ENCODE measurements at regions not wholly inside any gene's neighbourhood (a gene's known extent, or its start where the extent isn't known, plus 50 kb on each side); places are given as distances from the start of the nearest gene placed in this dataset.
"Not testable (repeated sequence)": the region's sequence is repeated elsewhere in the genome, so short reads cannot be mapped to it uniquely, and the experiment has no call there.

DNA sequence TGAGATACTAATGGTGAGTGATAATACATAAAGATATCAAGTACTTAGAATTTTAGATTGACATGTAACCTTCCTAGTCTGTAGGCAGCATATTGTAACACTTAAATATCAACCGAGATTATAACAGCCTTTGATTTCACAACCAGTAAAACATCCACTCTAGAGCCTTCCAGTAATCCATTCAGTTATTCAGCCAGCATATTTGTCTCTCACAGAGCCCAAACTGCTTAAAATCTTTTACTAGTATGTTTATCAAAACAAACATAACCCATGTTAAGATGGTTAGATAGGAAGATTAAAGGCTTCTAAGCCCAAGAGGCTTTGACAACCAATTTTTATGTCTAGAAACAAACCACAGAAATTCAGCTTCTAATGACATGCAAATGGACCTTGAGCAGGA is 177.9 kb upstream of the FST start:
- DNase-seq (ENCODE audit: extremely low read depth, low read depth) = peak; percentile 51
- TF ChIP-seq, protein P1, sequence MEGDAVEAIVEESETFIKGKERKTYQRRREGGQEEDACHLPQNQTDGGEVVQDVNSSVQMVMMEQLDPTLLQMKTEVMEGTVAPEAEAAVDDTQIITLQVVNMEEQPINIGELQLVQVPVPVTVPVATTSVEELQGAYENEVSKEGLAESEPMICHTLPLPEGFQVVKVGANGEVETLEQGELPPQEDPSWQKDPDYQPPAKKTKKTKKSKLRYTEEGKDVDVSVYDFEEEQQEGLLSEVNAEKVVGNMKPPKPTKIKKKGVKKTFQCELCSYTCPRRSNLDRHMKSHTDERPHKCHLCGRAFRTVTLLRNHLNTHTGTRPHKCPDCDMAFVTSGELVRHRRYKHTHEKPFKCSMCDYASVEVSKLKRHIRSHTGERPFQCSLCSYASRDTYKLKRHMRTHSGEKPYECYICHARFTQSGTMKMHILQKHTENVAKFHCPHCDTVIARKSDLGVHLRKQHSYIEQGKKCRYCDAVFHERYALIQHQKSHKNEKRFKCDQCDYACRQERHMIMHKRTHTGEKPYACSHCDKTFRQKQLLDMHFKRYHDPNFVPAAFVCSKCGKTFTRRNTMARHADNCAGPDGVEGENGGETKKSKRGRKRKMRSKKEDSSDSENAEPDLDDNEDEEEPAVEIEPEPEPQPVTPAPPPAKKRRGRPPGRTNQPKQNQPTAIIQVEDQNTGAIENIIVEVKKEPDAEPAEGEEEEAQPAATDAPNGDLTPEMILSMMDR (IDR thresholded peaks at IDR 0.05; ENCODE audit: low read depth, low read length, missing control alignments) = no peak
- H3K4me3 ChIP-seq (replicated peaks; ENCODE audit: low read depth, low read length) = no peak overlapping the region

DNA sequence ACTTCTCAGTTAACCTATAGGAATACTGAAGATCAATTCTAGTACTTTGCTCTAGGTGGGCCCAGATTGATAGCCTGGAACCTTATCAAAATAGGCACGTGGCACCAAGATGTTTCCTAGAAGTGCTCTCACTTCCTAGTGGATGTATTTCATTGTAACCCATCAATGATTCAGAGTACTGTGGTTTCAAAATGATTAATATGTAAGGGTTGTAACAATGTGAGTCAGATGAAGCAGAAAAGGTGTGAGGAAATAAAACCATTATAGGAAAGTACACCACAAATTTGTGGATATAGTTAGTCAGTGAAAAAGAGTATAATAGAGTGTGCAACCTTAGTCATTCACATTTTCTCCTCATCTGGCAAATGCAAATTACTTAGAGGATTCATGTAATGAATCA is 177.3 kb upstream of the FST start:
- peak; percentile 72 for DNase-seq (ENCODE audit: extremely low read depth, low read depth)
- TF ChIP-seq, protein P1 (IDR thresholded peaks at IDR 0.05; ENCODE audit: low read depth, low read length, missing control alignments) = no peak
- H3K4me3 ChIP-seq (replicated peaks; ENCODE audit: low read depth, low read length) = no peak overlapping the region

DNA sequence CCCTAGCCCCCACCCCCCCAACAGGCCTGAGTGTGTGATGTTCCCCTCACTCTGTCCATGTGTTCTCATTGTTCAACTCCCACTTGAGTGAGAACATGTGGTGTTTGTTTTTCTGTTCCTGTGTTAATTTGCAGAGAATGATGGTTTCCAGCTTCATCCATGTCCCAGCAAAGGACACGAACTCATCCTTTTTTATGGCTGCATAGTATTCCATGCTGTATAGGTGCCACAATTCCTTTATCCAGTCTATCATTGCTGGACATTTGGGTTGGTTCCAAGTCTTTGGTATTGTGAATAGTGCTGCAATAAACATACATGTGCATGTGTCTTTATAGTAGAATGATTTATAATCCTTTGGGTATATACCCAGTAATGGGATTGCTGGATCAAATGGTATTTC is 175.1 kb upstream of the FST start:
- not testable (repeated sequence) for H3K4me3 ChIP-seq (replicated peaks; ENCODE audit: low read depth, low read length); DNase-seq (ENCODE audit: extremely low read depth, low read depth)

DNA sequence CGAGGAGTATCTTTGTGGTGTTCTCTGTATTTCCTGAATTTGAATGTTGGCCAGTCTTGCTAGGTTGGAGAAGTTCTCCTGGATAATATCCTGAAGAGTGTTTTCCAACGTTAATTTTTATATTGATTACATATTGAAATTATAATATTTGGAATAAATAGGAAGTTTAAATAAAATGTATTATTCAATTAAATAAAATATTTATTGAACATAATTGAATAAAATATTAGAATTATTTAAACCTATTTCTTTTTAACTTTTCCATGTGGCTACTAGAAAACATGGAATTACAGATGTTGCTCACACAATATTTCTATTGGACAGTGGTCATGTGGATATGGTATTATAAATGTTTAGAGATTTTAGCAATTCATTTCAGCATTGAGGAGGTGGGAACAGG is 170.8 kb upstream of the FST start:
- H3K4me3 ChIP-seq (replicated peaks; ENCODE audit: low read depth, low read length) = no peak overlapping the region
- TF ChIP-seq, protein P1 (IDR thresholded peaks at IDR 0.05; ENCODE audit: low read depth, low read length, missing control alignments) = no peak
- DNase-seq (ENCODE audit: extremely low read depth, low read depth) = no peak

DNA sequence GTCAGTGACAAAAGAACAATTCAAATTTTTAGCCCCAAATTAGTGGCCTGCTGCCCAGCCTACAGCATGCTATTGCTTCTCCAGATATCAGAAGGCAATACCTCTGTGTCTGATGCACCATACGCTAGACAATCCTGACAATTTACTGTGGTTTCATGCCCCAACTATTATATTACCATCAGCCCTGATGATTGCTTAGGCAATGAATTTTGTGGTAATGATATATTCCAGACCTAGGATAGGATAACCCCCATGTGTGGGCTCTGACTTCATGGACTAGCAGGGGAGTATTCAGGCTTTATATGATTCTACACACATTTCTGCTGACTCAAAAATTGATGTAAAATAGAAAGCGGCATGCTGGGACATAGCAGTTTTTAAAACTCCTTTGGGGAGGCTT is 168.7 kb upstream of the FST start:
- no peak for DNase-seq (ENCODE audit: extremely low read depth, low read depth)
- H3K4me3 ChIP-seq (replicated peaks; ENCODE audit: low read depth, low read length) = no peak overlapping the region
- TF ChIP-seq, protein P1 (IDR thresholded peaks at IDR 0.05; ENCODE audit: low read depth, low read length, missing control alignments) = no peak

DNA sequence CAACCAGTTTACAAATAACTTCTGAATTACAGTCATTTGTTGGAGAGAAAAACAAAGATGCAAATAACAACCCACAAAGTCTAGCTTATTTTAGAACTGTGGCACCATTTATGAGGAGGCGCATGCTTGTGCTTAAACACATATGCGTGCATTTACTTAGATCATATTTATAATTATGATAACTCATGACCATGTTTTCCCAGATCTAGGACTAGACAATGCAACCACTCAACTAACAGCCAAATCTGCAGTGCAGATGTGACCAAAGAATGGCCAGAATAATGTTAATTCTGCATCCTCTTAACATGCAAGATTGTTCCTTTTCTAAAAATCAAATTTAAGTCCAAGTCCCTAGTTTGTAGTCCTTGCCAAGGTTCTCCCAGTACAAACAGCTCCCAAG is 167.3 kb upstream of the FST start:
- no peak for DNase-seq (ENCODE audit: extremely low read depth, low read depth)
- no peak overlapping the region for H3K4me3 ChIP-seq (replicated peaks; ENCODE audit: low read depth, low read length)
- TF ChIP-seq, protein P1 (IDR thresholded peaks at IDR 0.05; ENCODE audit: low read depth, low read length, missing control alignments) = no peak

DNA sequence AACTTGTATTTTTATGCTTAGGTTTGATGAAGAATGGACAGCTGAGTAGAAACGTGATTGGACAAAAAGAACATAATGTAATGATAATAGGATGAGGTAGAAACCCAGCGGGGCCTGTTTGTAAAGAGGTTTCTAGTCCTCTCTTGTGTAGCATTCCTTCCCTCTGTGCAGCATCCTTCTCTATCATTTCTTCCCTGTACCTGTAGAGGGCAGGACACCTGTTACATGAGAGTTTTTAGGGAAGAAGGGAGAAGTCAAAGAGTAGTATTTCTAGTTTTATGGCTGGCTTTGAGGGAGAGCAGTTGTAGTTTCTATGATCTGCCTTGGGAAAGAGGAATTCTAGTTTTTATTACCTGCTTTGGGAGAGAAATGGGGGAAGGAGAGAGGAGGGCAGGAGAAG is 162.1 kb upstream of the FST start:
- DNase-seq (ENCODE audit: extremely low read depth, low read depth) = no peak
- TF ChIP-seq, protein P1 (IDR thresholded peaks at IDR 0.05; ENCODE audit: low read depth, low read length, missing control alignments) = peak; percentile 7
- no peak overlapping the region for H3K4me3 ChIP-seq (replicated peaks; ENCODE audit: low read depth, low read length)
